CD4-positive, alpha-beta T cell treated with Interleukin-17A for 1 hour (primary cell): ENCODE measurements at regions not wholly inside any gene's neighbourhood (a gene's known extent, or its start where the extent isn't known, plus 50 kb on each side); places are given as distances from the start of the nearest gene placed in this dataset.

Experiments
- DNase-seq: peaks from one replicate; pipeline ENCODE4 v3.0.0-alpha.2; 2020

GRCh38 chr15:95295896-95296625, 1034.4 kb upstream of the NR2F2 start:
- no peak for DNase-seq

DNA sequence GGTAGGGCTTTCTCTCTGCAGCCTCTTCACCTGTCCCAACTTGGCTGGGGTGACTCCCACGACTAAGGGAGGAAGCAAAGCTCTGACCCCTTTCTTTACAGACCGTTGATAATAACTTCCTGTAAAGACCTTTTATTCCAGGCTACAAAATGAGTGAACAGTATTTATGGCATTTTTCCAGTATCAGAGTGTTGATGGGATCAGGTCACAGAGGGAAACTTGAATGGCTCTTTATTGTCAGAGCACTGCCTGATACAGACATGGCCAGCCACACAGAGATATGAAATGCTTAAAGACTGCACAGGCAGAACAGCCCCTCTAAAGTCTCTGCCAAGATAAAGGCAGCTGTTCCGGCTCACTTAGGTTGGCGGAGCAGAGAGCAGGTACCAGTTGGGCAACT, 1033.9 kb upstream of the NR2F2 start:
- no peak for DNase-seq

- DNase-seq, result no peak
Measured at GRCh38 chr15:95298729-95299128, 1031.8 kb upstream of the NR2F2 start.

DNA sequence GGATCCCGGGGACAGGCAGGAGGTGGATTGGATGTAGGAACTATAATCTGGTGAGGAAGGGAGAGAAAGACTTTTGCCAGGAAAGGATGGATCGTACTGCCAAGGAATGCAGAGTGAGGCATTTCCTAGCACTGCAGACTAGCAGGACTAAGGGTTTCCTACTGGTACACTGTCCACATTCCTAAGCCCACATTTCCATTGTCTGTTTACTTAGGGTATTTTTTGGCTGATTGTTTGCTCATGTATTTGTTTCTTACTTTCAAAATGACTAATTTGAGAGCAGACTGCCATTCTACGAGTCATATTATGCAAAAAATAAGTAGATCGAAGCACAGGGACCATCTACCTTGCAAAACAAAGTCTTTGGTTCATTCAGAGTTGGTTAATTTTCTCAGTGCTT, 1029.5 kb upstream of the NR2F2 start:
- DNase-seq, result no peak

GRCh38 chr15:95302206-95302605, 1028.3 kb upstream of the NR2F2 start:
- DNase-seq, result no peak

- no peak for DNase-seq
Measured at GRCh38 chr15:95302809-95303208, 1027.7 kb upstream of the NR2F2 start.

DNA sequence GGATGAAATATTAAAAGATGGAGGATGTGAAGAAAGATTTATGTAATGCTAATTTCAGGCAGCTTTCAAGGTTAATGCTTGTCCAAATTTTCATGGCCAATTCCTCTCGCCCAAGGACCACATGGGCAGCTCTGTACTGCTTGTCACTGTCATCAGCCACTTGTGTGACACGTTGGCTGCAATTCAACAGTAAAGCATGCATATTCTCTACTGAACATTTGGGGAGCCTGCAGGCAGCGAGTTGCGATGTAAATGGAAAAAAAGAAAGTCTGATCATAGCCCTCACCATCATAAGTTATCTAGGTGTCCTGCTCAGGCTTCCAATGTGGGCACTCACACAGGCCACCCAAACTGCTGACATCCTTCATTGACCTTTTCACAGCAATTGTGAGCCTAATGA, 1026.8 kb upstream of the NR2F2 start:
- DNase-seq, result no peak

DNA sequence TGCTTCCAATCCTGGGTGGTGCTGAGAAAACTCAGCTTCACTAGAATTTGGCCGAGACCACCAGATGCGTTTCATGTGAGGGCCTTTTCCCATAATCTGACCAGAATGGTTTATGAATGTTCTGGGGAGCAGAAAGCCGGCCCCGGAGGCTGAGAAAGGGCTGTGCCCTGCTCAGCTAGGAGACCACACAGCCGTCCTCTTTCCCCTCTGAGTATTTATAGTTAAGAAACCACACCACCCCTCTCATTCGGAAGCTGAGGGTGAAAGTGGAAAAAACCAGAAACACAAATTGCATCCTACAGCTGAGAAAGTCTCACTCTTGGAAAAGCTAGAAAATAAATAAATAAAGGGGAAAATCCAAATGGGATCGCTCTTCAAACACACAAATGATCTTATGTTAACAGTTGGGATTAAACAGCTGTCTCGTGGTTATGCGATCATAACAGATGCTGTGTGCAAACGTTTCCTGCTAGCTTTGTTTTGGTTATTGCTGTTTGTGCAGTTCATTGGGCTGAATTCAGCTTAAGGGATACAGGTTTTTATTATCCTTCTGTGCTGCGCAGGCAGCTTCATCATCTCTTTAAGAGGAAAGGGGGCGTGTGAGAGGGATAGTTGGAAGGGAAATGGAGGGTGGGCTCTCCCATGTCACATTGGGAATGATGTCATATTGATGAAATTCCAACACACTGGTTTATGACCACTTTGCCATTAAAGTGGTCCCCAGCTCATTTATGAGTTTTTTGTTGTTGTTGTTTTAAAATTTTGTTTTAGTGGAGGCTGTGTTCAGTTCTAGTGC, 1026.2 kb upstream of the NR2F2 start:
- no peak for DNase-seq

DNA sequence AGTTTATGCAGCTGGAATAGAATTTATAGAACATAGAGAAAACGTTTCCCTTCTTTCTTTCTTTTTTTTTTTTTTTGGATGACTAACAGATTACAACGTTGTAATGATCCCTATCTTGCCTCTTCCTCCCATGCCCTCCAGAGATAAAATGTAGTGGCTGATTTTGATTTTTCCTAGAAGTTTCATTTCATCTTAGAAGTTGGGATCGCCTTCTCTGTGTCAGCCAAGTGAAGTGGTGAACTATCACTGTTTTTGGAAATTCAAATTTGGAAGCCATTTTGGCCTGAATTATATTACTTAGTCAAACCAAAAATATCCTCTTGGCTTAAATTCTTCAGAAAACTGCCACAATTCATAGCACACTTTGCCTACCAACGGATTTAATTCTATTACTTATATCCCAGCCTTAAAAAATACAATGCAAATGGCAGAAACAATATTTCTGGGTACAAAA, 1025.5 kb upstream of the NR2F2 start:
- no peak for DNase-seq

DNA sequence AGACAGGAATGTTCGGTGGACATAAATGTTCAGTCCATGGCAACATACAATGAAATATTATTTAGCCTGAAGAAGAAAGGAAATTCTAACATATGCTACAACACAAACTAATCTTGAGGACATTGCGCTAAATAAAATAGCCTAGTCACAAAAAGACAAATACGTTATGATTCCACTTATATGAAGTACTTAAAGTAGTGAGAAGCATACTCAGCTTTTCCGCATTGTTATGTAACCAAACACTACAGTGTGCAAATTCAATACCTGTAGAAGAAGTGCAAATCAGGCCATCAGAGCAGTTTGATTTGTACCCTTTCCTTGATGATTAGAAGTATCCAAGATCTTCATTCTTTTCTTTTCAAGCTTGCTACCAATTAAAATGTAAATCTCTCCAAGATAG, 1023.4 kb upstream of the NR2F2 start:
- DNase-seq, result no peak

- DNase-seq, result no peak
Measured at GRCh38 chr15:95319242-95319641, 1011.3 kb upstream of the NR2F2 start.

DNA sequence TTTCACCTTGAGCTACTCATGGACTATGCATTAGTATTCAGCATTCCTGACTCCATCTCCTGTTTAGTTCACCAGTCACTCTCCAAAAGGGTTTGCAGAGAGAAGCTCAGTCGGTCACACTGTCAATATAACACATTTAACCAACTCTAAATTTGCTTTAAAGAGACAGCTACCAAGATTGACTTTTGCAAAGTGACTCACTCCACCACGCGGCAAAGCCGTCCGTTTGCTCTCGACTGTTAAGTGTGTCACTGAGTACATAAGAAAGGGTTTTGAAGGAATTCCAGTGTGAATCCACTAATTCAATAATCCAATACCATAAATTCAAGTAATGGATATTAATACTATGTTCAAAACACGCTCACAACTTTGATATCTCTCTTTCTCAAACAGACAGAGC, 1006.7 kb upstream of the NR2F2 start:
- no peak for DNase-seq

- no peak for DNase-seq
Measured at GRCh38 chr15:95324656-95325055, 1005.8 kb upstream of the NR2F2 start.

DNA sequence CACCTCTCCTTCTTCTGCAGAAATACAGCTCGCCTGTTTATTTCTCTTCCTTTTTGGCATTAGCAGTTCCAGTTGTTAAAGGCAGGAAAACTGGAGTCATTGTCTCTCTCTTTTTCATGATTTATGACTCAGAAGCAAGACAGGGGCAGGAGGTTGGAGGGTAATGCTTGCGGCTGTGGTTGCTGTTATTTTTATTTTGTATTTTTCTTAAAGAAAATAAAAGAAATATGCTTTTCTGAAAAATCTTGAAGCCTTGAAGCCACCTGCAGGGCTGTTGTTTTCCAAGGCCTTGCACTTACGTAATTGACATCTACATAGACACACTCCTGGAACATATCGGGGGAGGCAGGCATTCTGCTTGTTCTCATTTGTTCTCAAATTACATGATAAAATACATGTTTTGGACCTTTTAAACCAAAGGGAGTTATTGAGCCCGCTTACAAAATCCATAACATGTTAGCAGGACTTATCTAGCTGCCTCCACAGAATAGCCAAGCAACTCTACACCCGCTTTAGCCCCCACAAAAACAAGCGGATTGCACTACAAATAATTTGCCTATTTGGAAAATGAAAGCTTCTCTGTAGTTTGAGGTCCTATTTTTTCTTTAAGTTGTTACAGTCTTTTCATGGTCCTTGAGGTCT, 1004.6 kb upstream of the NR2F2 start:
- no peak for DNase-seq

DNA sequence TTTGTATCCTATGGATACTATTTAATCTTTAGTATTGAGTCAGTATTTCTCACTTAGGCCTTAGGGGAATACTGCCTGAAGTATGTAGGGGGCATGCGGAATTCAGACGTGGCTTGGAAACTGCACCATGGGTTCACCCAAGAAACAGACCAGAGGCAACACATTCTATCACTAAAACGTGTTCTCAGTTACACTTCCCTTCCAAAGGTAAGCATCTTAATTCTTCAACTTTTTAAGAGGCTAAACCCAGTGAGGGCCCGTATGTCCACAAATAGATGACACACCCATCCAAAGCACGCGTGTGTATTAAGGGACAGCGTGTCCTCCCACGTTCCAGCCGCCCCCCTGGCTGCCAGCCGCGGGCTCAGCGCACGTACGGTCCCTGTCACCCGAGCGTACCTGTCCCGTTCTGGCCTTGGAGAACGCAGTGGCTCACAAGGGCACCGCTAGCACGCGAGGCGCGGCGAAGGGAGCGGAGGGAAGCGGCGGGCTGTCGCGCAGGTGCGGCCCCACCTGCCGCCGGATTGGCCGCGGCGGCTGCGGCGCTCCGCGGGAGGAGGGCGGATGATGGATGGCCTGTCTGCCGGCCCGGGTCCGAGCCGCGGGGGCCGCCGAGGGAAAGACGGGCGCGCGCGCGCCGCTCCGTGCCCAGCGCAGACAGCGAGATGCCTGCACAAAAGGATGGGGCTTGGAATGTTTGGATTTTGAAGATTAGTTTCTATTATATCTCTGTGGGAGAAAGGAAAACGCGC, 1003.9 kb upstream of the NR2F2 start:
- DNase-seq, result no peak

GRCh38 chr15:95327183-95327525, 1003.3 kb upstream of the NR2F2 start:
- no peak for DNase-seq

- DNase-seq, result no peak
Measured at GRCh38 chr15:95327661-95328060, 1002.8 kb upstream of the NR2F2 start.

GRCh38 chr15:95328559-95328958, 1001.9 kb upstream of the NR2F2 start:
- no peak for DNase-seq

- DNase-seq, result no peak
Measured at GRCh38 chr15:95329362-95329761, 1001.1 kb upstream of the NR2F2 start.

- no peak for DNase-seq
Measured at GRCh38 chr15:95341686-95342085, 988.8 kb upstream of the NR2F2 start.

DNA sequence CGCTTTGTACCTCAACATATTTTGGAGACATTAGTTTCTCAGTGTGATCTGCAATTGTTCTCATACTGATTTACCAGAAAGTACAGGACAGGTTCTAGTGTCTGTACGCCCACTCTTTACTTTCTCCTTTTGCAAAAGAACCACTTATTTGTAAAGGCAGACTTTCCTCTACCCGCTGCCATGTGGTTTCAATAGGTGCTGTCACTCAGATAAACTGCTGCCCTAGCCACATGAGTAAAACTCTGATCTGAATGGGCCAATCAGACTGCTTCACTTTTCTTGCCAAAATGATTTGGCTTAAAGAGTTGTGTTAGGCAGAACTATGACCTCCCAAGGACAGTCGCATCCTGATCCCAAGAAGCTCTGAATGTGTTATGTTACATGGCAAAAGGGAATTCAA, 984.6 kb upstream of the NR2F2 start:
- DNase-seq, result no peak

DNA sequence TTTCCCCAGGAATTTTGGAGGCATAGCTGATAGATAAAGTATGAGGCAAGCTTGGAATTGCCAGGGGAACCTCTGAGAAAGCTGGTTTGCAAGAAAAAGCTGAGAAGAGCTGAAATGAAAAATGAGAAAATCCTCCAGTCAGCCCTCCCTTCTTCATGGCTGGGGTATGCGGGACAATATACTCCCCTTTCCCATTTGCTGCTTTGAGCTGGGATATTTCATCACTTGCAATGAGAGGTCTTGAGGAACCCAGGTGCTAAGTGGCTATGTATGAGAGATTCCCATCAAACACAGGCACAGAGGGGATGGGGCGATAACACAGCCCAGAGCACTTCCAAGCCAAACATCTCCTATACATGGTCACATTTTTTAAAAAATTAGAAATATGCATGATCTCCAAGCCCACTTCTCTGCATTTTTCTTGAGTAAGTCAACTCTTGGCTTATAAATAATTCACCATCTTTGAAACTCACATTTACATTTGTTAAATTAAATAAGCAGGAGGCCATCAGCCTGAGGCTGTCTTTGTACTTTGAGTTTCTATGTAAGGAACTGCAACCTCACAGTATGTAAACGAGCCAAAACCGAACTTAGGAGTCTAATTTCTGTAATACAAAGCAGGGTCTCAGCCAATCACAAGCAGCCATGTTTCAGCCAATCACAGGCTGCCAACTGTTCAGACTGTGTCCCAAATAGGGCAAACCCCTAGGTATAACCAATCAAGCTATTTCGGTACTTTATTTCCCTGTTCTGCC, 983.6 kb upstream of the NR2F2 start:
- no peak for DNase-seq

GRCh38 chr15:95347837-95348236, 982.7 kb upstream of the NR2F2 start:
- DNase-seq, result no peak
